ENCODE measurements at regions not wholly inside any gene's neighbourhood (a gene's known extent, or its start where the extent isn't known, plus 50 kb on each side); places are given as distances from the start of the nearest gene placed in this dataset.
"Not testable (repeated sequence)": the region's sequence is repeated elsewhere in the genome, so short reads cannot be mapped to it uniquely, and the experiment has no call there.

DNA sequence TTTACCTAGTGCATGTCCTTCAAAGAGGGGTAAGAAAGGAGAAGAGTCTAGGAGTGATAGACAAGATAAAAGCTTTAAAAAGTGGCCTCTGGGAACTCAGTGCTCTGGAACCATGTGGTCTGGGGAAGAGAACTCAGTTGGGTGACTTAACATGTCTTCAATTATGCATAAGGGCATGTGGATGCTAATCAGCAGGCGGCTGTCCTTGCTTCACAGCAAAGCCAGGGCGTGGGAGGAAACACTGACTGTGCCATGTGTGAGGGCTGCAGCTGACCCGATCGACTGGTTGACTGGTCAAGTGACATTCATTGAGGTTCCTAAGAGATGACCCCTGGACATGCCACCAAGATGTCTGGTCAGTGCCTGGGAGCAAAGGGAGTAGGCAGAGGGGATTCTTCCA lies 1053.8 kb downstream of the BCL11B start:
- no peak for DNase-seq

GRCh38 chr14:98219638-98220037 lies 1052.4 kb downstream of the BCL11B start:
- no peak for DNase-seq

- no peak for DNase-seq
Observed at GRCh38 chr14:98223106-98223505, 1048.9 kb downstream of the BCL11B start.

- not testable (repeated sequence) for DNase-seq
Observed at GRCh38 chr14:98223710-98224109, 1048.3 kb downstream of the BCL11B start.

- DNase-seq: no peak
Observed at GRCh38 chr14:98226411-98226810, 1045.6 kb downstream of the BCL11B start.

- no peak for DNase-seq
Observed at GRCh38 chr14:98227000-98227726, 1044.8 kb downstream of the BCL11B start.

- DNase-seq: no peak
Observed at GRCh38 chr14:98227727-98228111, 1044.3 kb downstream of the BCL11B start.

DNA sequence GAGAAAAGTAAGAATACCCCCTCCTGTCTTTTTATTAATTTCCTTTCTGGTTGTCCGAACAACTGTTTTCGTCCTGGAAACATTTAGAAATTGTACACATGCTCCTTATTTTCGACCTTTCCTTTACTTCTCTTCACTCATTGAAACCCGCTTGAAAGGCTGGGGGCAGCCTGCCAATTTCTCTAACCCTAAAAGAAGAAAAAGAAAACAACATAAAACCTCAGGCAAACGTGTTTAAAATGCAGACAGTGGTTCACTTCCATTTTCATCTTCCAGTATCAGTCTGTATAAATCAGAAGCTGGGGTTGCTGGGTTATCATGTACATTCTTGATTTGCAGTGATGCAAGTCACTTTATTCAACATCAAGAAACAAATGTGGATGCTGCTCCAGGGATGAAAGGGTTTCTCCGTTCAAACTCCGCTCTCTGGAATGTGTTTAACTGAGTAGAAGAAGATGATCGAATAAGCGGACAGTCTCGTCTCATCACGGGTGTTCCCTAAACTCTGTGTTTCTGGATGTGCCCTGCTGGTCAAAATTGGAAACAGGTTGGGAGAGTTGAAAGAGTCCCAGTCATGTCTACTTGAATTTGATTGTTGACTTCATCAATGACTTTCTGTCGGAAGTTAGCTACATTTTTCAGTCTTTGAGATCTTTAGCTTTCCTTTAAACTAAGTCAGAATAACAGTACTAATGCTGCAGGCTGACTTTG lies 1042.2 kb downstream of the BCL11B start:
- DNase-seq: no peak

GRCh38 chr14:98230411-98230810 lies 1041.6 kb downstream of the BCL11B start:
- DNase-seq: no peak

DNA sequence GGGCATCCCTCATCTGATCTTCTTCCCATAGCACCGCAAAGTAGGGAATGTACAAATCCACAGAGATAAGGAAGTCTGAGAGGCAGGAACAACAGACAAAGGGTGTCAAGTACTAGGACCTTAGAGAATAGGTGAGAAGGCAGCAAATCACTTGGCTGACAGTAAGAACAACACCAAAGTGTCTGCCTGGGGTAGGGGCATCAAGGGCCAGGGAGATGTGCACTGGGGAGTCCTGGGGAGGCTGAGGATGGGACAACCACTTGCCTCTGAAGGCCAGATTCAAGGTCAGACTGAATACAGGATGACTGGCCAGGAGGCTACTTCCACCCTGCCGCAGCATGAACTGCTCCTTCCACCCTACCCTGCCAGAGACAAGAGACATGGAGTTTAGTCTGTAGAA lies 1040.8 kb downstream of the BCL11B start:
- no peak for DNase-seq

- DNase-seq: no peak
Observed at GRCh38 chr14:98233656-98234055, 1038.3 kb downstream of the BCL11B start.

DNA sequence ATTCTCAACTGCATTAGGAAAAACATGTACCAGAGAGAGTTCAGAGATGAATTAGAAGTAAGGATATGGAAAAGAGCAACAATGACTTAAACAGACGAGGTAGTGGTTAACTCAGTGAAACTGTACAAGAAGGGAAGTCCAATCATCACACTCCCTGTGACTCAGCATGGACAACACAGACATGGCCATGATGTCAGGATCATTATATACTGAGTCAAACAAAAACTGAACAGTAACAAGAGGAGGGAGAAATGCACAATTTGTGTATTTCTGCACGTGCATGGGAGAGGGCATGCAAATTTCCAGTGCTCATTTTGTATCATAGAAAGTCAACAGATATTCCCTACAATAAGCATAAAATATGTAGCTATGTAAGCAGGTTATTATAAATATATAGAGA lies 1037.8 kb downstream of the BCL11B start:
- no peak for DNase-seq

- DNase-seq: no peak
Observed at GRCh38 chr14:98236314-98236713, 1035.7 kb downstream of the BCL11B start.

GRCh38 chr14:98237939-98238338 lies 1034.1 kb downstream of the BCL11B start:
- no peak for DNase-seq

GRCh38 chr14:98240376-98240775 lies 1031.6 kb downstream of the BCL11B start:
- no peak for DNase-seq

- no peak for DNase-seq
Observed at GRCh38 chr14:98242903-98243302, 1029.1 kb downstream of the BCL11B start.

- DNase-seq: no peak
Observed at GRCh38 chr14:98243332-98243731, 1028.7 kb downstream of the BCL11B start.

GRCh38 chr14:98244162-98244948 lies 1027.6 kb downstream of the BCL11B start:
- no peak for DNase-seq

- DNase-seq: no peak
Observed at GRCh38 chr14:98244966-98245569, 1026.9 kb downstream of the BCL11B start.

- no peak for DNase-seq
Observed at GRCh38 chr14:98249057-98249456, 1022.9 kb downstream of the BCL11B start.

DNA sequence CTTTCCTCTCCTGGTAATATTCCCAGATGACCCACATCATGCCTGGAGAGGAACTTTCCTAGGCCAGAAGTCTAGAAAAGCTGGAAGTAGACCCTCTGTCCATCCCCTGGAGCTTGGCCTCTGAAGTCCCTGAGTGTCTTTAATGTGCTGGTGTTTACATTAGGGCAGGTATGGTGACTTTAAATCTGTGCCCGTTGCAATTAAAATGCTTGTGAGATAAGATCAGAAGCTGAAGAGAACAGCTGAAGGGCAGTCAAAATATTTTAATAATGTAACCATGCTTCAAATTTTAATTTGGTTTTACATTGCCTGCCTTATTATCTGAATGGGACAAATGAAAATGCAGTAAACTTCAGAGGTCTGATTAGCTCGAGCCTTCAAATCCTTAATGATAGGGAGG lies 1022.5 kb downstream of the BCL11B start:
- no peak for DNase-seq

DNA sequence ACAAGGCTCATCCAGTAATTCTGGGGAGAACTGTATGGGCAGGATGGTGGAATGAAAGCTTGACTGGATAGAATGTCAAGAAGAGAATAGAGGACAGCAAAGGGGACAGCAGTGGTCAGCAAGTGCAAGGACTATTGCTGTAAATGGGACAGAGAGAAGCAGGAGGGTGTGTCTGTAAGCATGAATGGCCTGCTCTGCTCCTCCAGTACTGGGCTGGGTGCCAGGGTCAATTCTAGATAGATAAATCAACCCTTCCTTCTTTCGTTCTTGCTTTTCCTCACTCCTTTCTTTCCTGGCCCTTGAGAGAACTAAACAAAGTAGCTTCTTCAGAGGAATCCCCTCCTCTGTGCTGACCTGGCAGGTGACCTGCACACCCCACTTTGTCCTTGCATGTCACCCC lies 1019.2 kb downstream of the BCL11B start:
- DNase-seq: no peak

GRCh38 chr14:98259881-98260280 lies 1012.1 kb downstream of the BCL11B start:
- DNase-seq: no peak
